Upper lobe of right lung (tissue), 1 donor: ENCODE measurements at regions not wholly inside any gene's neighbourhood (a gene's known extent, or its start where the extent isn't known, plus 50 kb on each side); places are given as distances from the start of the nearest gene placed in this dataset.

Experiments used
- ATAC-seq: fragments of 200-7000 bp; cut with Tn5 transposase; one replicate; pipeline ENCODE4 v1.9.1; 2020; ENCODE audit warnings: mild to moderate bottlenecking, moderate library complexity
- DNase-seq: peaks from one replicate; pipeline ENCODE4 v3.0.0-alpha.2; 2020
- H3K27ac ChIP-seq: fragments of 200-600 bp; one replicate; pipeline ENCODE4 v1.8.0; 2022
- H3K27me3 ChIP-seq: fragments of 200-600 bp; one replicate; pipeline ENCODE4 v1.8.0; 2022; ENCODE audit warnings: mild to moderate bottlenecking
- H3K36me3 ChIP-seq: fragments of 200-600 bp; one replicate; pipeline ENCODE4 v1.8.0; 2022
- H3K4me1 ChIP-seq: fragments of 200-600 bp; one replicate; pipeline ENCODE4 v1.8.0; 2022
- H3K4me3 ChIP-seq: fragments of 200-600 bp; one replicate; pipeline ENCODE4 v1.8.0; 2022; ENCODE audit warnings: mild to moderate bottlenecking
- H3K9me3 ChIP-seq: fragments of 200-600 bp; one replicate; pipeline ENCODE4 v1.8.0; 2022
- intact Hi-C: fragments of 100-400 bp; cut with DNase I; formaldehyde crosslinking; loops from one replicate; pipeline ENCODE4 v1.11.0; 2022
- TF ChIP-seq, protein P1 (sequence below): fragments of 200-600 bp; IDR thresholded peaks from one replicate; pipeline ENCODE4 v1.8.0; 2022; ENCODE audit warnings: antibody characterized with exemption
- donor health status: DM: no; HTN: yes; CAD: no; lungs with severe emphysema.

- Histone ChIP-seq H3K9me3 (no peaks in the 10 kb centered on the region), H3K4me3 (no peak overlapping the region), H3K27me3 (no peaks in the 10 kb centered on the region), H3K4me1 (peaks cover 7% of the 10 kb centered on the region), H3K27ac (no peak overlapping the region), H3K36me3 (no peaks in the 10 kb centered on the region)
- ATAC-seq (peak; percentile 35), DNase-seq (no peak)
- TF ChIP-seq, protein P1, sequence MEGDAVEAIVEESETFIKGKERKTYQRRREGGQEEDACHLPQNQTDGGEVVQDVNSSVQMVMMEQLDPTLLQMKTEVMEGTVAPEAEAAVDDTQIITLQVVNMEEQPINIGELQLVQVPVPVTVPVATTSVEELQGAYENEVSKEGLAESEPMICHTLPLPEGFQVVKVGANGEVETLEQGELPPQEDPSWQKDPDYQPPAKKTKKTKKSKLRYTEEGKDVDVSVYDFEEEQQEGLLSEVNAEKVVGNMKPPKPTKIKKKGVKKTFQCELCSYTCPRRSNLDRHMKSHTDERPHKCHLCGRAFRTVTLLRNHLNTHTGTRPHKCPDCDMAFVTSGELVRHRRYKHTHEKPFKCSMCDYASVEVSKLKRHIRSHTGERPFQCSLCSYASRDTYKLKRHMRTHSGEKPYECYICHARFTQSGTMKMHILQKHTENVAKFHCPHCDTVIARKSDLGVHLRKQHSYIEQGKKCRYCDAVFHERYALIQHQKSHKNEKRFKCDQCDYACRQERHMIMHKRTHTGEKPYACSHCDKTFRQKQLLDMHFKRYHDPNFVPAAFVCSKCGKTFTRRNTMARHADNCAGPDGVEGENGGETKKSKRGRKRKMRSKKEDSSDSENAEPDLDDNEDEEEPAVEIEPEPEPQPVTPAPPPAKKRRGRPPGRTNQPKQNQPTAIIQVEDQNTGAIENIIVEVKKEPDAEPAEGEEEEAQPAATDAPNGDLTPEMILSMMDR: no peak
- intact Hi-C loops: no loop called here
Observed at GRCh38 chr2:217555081-217555876, 447.5 kb downstream of the TNS1 start.

- H3K4me3 ChIP-seq: no peak overlapping the region
- TF ChIP-seq, protein P1: no peak
- intact Hi-C loops: no loop called here
- H3K9me3 ChIP-seq: no peaks in the 10 kb centered on the region
- no peak for ATAC-seq
- H3K27me3 ChIP-seq: no peaks in the 10 kb centered on the region
- peaks cover 7% of the 10 kb centered on the region for H3K4me1 ChIP-seq
- no peaks in the 10 kb centered on the region for H3K36me3 ChIP-seq
- no peak overlapping the region for H3K27ac ChIP-seq
- no peak for DNase-seq
Observed at GRCh38 chr2:217553679-217554078, 449.1 kb downstream of the TNS1 start.

DNA sequence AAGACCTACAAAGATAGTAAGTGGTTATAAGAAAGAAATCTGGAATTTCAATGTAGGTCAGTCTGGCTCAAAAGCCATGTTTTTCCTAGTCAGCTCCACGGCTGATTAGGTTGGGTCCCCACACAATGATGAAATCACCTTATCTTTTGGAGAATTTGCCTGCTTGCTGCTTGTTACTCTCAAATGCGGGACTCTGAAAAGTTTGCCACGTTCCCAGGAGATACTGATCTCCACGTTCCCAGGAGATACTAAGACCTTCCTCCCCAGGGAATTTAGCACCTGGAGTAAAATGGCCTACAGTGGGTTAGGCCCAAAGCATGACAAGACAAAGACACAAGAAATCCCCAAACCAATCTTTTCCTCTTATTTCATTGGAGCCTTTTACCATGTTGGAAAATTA lies 449.6 kb downstream of the TNS1 start:
- H3K36me3 ChIP-seq: no peaks in the 10 kb centered on the region
- TF ChIP-seq, protein P1: no peak
- H3K27me3 ChIP-seq: no peaks in the 10 kb centered on the region
- intact Hi-C loops: no loop called here
- ATAC-seq: no peak
- H3K9me3 ChIP-seq: no peaks in the 10 kb centered on the region
- H3K27ac ChIP-seq: no peak overlapping the region
- no peak for DNase-seq
- H3K4me1 ChIP-seq: peaks cover 7% of the 10 kb centered on the region
- no peak overlapping the region for H3K4me3 ChIP-seq

- no peak for ATAC-seq
- H3K4me3 ChIP-seq: no peak overlapping the region
- H3K36me3 ChIP-seq: no peaks in the 10 kb centered on the region
- no peak overlapping the region for H3K27ac ChIP-seq
- intact Hi-C loops: no loop called here
- peaks cover 7% of the 10 kb centered on the region for H3K4me1 ChIP-seq
- TF ChIP-seq, protein P1: no peak
- H3K9me3 ChIP-seq: no peaks in the 10 kb centered on the region
- no peaks in the 10 kb centered on the region for H3K27me3 ChIP-seq
- DNase-seq: no peak
Observed at GRCh38 chr2:217552081-217552480, 450.7 kb downstream of the TNS1 start.

- intact Hi-C loops: no loop called here
- no peaks in the 10 kb centered on the region for H3K27me3 ChIP-seq
- TF ChIP-seq, protein P1: no peak
- H3K36me3 ChIP-seq: no peaks in the 10 kb centered on the region
- H3K9me3 ChIP-seq: no peaks in the 10 kb centered on the region
- no peak for DNase-seq
- ATAC-seq: peak; percentile 77
- no peak overlapping the region for H3K4me3 ChIP-seq
- no peak overlapping the region for H3K27ac ChIP-seq
- peaks cover 7% of the 10 kb centered on the region for H3K4me1 ChIP-seq
Observed at GRCh38 chr2:217551252-217551899, 451.4 kb downstream of the TNS1 start.
